Esophagus muscularis mucosa (tissue), 3 donors: ENCODE measurements at regions not wholly inside any gene's neighbourhood (a gene's known extent, or its start where the extent isn't known, plus 50 kb on each side); places are given as distances from the start of the nearest gene placed in this dataset.

Experiments used
- POLR2A ChIP-seq: fragments of 450-650 bp; IDR thresholded peaks from one replicate; pipeline ENCODE4 v1.6.1; 2017; ENCODE audit warnings: antibody characterized with exemption, moderate library complexity, mild to moderate bottlenecking, low read depth
- TF ChIP-seq, protein P1 (sequence below), 3 experiments: fragments of 200-600 bp in 2 of 3; fragments of 450-650 bp in 1 of 3; sonication (generic) in 2 of 3; IDR thresholded peaks; one replicate each; pipeline ENCODE4 v1.5.1; 2017 to 2019; ENCODE audit warnings: antibody characterized with exemption in 3 of 3, mild to moderate bottlenecking in 2 of 3, moderate library complexity in 1 of 3

GRCh38 chr6:25064006-25064405, 128.2 kb upstream of the RIPOR2 start:
- TF ChIP-seq, protein P1, sequence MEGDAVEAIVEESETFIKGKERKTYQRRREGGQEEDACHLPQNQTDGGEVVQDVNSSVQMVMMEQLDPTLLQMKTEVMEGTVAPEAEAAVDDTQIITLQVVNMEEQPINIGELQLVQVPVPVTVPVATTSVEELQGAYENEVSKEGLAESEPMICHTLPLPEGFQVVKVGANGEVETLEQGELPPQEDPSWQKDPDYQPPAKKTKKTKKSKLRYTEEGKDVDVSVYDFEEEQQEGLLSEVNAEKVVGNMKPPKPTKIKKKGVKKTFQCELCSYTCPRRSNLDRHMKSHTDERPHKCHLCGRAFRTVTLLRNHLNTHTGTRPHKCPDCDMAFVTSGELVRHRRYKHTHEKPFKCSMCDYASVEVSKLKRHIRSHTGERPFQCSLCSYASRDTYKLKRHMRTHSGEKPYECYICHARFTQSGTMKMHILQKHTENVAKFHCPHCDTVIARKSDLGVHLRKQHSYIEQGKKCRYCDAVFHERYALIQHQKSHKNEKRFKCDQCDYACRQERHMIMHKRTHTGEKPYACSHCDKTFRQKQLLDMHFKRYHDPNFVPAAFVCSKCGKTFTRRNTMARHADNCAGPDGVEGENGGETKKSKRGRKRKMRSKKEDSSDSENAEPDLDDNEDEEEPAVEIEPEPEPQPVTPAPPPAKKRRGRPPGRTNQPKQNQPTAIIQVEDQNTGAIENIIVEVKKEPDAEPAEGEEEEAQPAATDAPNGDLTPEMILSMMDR (IDR thresholded peaks at IDR 0.05): no peak
- no peak for TF ChIP-seq POLR2A
